Endodermal cell (in vitro differentiated cells): ENCODE measurements at regions not wholly inside any gene's neighbourhood (a gene's known extent, or its start where the extent isn't known, plus 50 kb on each side); places are given as distances from the start of the nearest gene placed in this dataset.

Experiments
- DNase-seq: peaks from one replicate; pipeline ENCODE4 v3.0.0-alpha.2; 2017
- H3K27ac ChIP-seq: 2 replicates; pipeline ENCODE4 v1.5.1; 2013; ENCODE audit warnings: mild to moderate bottlenecking, low read depth, low read length, moderate library complexity
- H3K27me3 ChIP-seq: 2 replicates; pipeline ENCODE4 v1.6.1; 2013; ENCODE audit warnings: mild to moderate bottlenecking, low read length, moderate library complexity; ENCODE audit not compliant: insufficient read depth, control insufficient read depth, poor library complexity, severe bottlenecking
- H3K36me3 ChIP-seq: 2 replicates; pipeline ENCODE4 v1.7.0; 2013; ENCODE audit warnings: mild to moderate bottlenecking, low read length, moderate library complexity; ENCODE audit not compliant: control insufficient read depth, insufficient read depth
- H3K4me1 ChIP-seq: one replicate; pipeline ENCODE4 v1.7.0; 2013; ENCODE audit warnings: low read length; ENCODE audit not compliant: control insufficient read depth, insufficient read depth
- H3K4me3 ChIP-seq: 2 replicates; pipeline ENCODE4 v1.5.1; 2013; ENCODE audit warnings: mild to moderate bottlenecking, low read length, moderate library complexity
- H3K9ac ChIP-seq: 2 replicates; pipeline ENCODE4 v1.6.1; 2013; ENCODE audit warnings: mild to moderate bottlenecking, low read length, moderate library complexity; ENCODE audit not compliant: poor library complexity, severe bottlenecking; ENCODE audit errors: extremely low read depth
- H3K9me3 ChIP-seq: 2 replicates; pipeline ENCODE4 v1.6.1; 2013; ENCODE audit warnings: mild to moderate bottlenecking, low read length, moderate library complexity; ENCODE audit not compliant: control insufficient read depth
- H3K27ac Mint-ChIP-seq: 2 replicates; pipeline ENCODE4 v1.8.0; 2020; ENCODE audit warnings: mixed read lengths
- H3K27me3 Mint-ChIP-seq: 2 replicates; pipeline ENCODE4 v1.8.0; 2021; ENCODE audit warnings: mild to moderate bottlenecking, mixed read lengths; ENCODE audit not compliant: insufficient read depth
- H3K36me3 Mint-ChIP-seq: 2 replicates; pipeline ENCODE4 v1.8.0; 2020; ENCODE audit warnings: low read depth, mixed read lengths
- H3K4me1 Mint-ChIP-seq: 2 replicates; pipeline ENCODE4 v1.8.0; 2020; ENCODE audit warnings: mixed read lengths
- H3K4me3 Mint-ChIP-seq: 2 replicates; pipeline ENCODE4 v1.8.0; 2020; ENCODE audit warnings: mild to moderate bottlenecking, moderate library complexity, mixed read lengths
- H3K9me3 Mint-ChIP-seq: 2 replicates; pipeline ENCODE4 v1.8.0; 2020; ENCODE audit warnings: mild to moderate bottlenecking, mixed read lengths
- WGBS, 2 experiments: methylation state at CpG; one replicate each; pipeline versions ENCODE4 v1.1.5 to v1.1.7; 2013; ENCODE audit warnings: missing lambda C conversion rate in 2 of 2, mixed read lengths in 1 of 2; ENCODE audit not compliant: insufficient coverage in 1 of 2, insufficient read length in 1 of 2; 5-methylcytosine and 5-hydroxymethylcytosine counted together
- TF ChIP-seq, protein P1 (sequence below): fragments of 200-600 bp; sonication (generic); conservative IDR thresholded peaks from 2 replicates; pipeline ENCODE4 v1.5.0; 2021; ENCODE audit warnings: antibody characterized with exemption, mild to moderate bottlenecking

DNA sequence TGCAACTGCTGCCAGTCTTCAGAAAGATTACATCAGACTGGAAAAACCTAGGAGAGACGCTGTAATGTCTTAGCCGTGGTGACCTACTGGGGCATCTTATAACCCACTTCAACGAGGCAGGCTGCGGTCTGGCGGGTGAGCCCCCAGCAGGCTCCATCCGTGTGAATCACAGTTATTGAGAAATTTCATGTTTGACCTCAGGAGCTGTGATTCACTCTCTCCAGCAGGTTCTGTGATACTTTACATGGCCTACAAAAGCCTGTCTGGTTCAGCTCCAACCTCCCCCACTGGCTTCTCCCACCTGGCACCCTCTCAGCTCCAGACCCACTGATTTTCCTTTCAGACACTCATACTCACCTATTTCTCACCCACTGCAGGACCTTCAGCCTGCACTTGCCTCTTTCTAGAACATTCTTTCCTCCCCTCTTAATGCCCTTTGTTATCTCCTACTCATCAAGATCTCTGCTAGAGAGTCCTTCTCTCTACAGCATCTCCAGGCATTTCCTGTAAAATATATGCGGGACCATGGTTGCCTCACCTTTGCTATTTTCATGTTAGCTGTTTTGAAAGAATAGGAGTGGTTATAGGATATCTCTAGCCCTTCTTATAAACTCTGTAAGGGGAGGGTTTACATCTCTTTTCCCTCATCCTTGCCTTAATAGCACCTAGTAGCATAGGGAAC is 227.9 kb downstream of the MAF start:
- Mint-ChIP-seq H3K4me3 (no peak overlapping the region), H3K36me3 (no peaks in the 10 kb centered on the region), H3K27ac (no peak overlapping the region), H3K4me1 (peaks cover 6% of the 10 kb centered on the region), H3K9me3 (peaks cover 7% of the 10 kb centered on the region), H3K27me3 (no peaks in the 10 kb centered on the region)
- no peak overlapping the region for H3K4me3 ChIP-seq
- H3K27ac ChIP-seq = no peak overlapping the region
- no peak overlapping the region for H3K9ac ChIP-seq
- DNase-seq = no peak
- no peaks in the 10 kb centered on the region for H3K4me1 ChIP-seq
- TF ChIP-seq, protein P1, sequence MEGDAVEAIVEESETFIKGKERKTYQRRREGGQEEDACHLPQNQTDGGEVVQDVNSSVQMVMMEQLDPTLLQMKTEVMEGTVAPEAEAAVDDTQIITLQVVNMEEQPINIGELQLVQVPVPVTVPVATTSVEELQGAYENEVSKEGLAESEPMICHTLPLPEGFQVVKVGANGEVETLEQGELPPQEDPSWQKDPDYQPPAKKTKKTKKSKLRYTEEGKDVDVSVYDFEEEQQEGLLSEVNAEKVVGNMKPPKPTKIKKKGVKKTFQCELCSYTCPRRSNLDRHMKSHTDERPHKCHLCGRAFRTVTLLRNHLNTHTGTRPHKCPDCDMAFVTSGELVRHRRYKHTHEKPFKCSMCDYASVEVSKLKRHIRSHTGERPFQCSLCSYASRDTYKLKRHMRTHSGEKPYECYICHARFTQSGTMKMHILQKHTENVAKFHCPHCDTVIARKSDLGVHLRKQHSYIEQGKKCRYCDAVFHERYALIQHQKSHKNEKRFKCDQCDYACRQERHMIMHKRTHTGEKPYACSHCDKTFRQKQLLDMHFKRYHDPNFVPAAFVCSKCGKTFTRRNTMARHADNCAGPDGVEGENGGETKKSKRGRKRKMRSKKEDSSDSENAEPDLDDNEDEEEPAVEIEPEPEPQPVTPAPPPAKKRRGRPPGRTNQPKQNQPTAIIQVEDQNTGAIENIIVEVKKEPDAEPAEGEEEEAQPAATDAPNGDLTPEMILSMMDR = no peak
- 93 to 95% methylated on average over 6 to 7 of the region's 7 CpGs for WGBS, 2 experiments
- no peaks in the 10 kb centered on the region for H3K27me3 ChIP-seq
- H3K9me3 ChIP-seq = no peaks in the 10 kb centered on the region
- no peaks in the 10 kb centered on the region for H3K36me3 ChIP-seq

DNA sequence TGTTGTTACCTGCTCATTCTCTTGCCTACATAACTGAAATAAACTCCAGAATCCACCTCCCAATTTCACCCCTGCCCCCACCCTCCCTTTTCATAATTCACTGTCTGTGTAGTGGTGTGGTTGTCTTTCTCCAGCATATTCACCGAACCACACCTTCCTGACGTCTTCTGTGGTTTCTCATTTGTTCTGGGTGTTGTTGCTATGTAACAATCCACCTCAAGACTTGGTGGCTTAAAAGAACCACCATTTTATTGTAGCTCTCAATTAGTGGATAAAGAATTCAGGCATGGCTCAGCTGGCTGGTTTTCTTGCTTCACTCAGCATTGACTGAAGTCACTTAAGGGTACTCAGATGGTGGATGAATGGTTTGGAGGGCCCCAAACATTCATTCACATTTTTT is 229.8 kb downstream of the MAF start:
- TF ChIP-seq, protein P1 = no peak
- WGBS, 2 experiments = 100% methylated on average over 2 of the region's 2 CpGs; no CpG with 5 or more reads in 1 of the 2 experiments
- Mint-ChIP-seq H3K4me3 (no peak overlapping the region), H3K9me3 (peaks cover 4% of the 10 kb centered on the region), H3K27me3 (no peaks in the 10 kb centered on the region), H3K4me1 (peaks cover 6% of the 10 kb centered on the region), H3K36me3 (no peaks in the 10 kb centered on the region), H3K27ac (no peak overlapping the region)
- no peak for DNase-seq
- no peak overlapping the region for H3K4me3 ChIP-seq
- H3K27ac ChIP-seq = no peak overlapping the region
- no peaks in the 10 kb centered on the region for H3K27me3 ChIP-seq
- no peaks in the 10 kb centered on the region for H3K4me1 ChIP-seq
- H3K9ac ChIP-seq = no peak overlapping the region
- peaks cover 6% of the 10 kb centered on the region for H3K9me3 ChIP-seq
- no peaks in the 10 kb centered on the region for H3K36me3 ChIP-seq

DNA sequence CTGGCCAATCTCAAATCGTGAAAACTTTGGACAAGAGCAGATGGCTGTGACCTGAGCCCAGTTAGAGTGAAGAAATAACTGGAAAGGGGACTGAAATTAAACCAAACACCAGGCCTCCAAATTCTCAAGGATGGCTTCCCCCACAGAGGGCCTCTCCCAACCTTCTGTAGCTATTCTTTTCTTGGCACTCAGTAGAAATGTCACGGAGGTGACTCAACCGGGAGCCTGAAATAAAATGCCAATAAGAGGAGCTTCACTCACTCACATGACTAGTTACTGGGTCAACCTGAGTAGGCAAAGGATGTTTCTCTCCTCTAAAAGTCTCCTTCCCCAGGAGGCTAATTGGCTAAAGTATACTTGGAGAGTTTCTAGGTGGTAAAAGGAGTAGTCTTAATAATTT is 230.7 kb downstream of the MAF start:
- Mint-ChIP-seq H3K9me3 (peaks cover 4% of the 10 kb centered on the region), H3K27ac (no peak overlapping the region), H3K27me3 (no peaks in the 10 kb centered on the region), H3K4me1 (peaks cover 6% of the 10 kb centered on the region), H3K36me3 (no peaks in the 10 kb centered on the region), H3K4me3 (no peak overlapping the region)
- no peak overlapping the region for H3K27ac ChIP-seq
- TF ChIP-seq, protein P1 = no peak
- H3K27me3 ChIP-seq = no peaks in the 10 kb centered on the region
- no peak for DNase-seq
- WGBS, 2 experiments = 83 to 100% methylated on average over 1 to 3 of the region's 3 CpGs
- no peaks in the 10 kb centered on the region for H3K4me1 ChIP-seq
- no peak overlapping the region for H3K9ac ChIP-seq
- no peaks in the 10 kb centered on the region for H3K36me3 ChIP-seq
- H3K4me3 ChIP-seq = no peak overlapping the region
- H3K9me3 ChIP-seq = peaks cover 6% of the 10 kb centered on the region
